Ascending aorta (tissue), 2 donors: ENCODE measurements at regions not wholly inside any gene's neighbourhood (a gene's known extent, or its start where the extent isn't known, plus 50 kb on each side); places are given as distances from the start of the nearest gene placed in this dataset.
"Not testable (repeated sequence)": the region's sequence is repeated elsewhere in the genome, so short reads cannot be mapped to it uniquely, and the experiment has no call there.

Experiments
- DNase-seq, 2 donors: peaks; one replicate each; pipeline ENCODE4 v3.0.0-alpha.2; 2019; ENCODE audit warnings: low spot score in 2 of 2
- H3K27ac ChIP-seq, 2 donors: fragments of 200-600 bp; sonication (generic); one replicate each; pipeline ENCODE4 v1.5.1; 2016 to 2017; ENCODE audit warnings: mild to moderate bottlenecking in 1 of 2
- H3K27me3 ChIP-seq: fragments of 200-600 bp; sonication (generic); one replicate; pipeline ENCODE4 v1.5.1; 2017
- H3K36me3 ChIP-seq, 2 donors: fragments of 200-600 bp; sonication (generic); one replicate each; pipeline ENCODE4 v1.5.1; 2016
- H3K4me1 ChIP-seq, 2 donors: fragments of 200-600 bp; sonication (generic); one replicate each; pipeline ENCODE4 v1.5.1; 2016 to 2017; ENCODE audit warnings: mild to moderate bottlenecking in 1 of 2
- H3K4me3 ChIP-seq, 2 donors: fragments of 200-600 bp; sonication (generic); one replicate each; pipeline ENCODE4 v1.5.1; 2016 to 2017; ENCODE audit warnings: mild to moderate bottlenecking in 1 of 2
- H3K9me3 ChIP-seq, 2 donors: fragments of 200-600 bp; sonication (generic); one replicate each; pipeline ENCODE4 v1.5.1; 2016
- intact Hi-C: fragments of 100-400 bp; cut with DNase I; formaldehyde crosslinking; loops from one replicate; pipeline ENCODE4 v1.15.1; 2023
- TF ChIP-seq, protein P1 (sequence below), 3 experiments: fragments of 200-600 bp in 2 of 3; fragments of 450-650 bp in 1 of 3; sonication (generic) in 2 of 3; IDR thresholded peaks; one replicate each; pipeline ENCODE4 v1.5.1; 2016 to 2019; ENCODE audit warnings: antibody characterized with exemption in 3 of 3, mild to moderate bottlenecking in 1 of 3, moderate library complexity in 1 of 3

DNA sequence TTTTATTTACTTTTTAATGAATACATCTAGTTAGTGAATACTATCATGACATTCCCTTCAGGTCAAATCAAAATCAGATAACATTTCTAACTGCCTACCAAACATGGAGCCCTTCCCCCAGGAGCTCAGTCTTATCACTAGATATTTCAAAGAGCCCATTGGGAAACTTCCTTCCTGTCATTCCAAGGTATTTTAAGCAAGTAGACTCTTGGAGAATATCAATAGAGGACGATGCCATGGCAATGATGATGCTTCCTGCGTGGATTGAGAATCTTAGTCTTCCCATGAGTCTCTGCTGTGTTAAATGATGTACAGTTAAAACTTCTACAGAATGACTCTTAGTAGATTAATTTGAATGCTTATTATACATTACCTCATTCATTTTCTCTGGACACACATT, 384.9 kb downstream of the CENPW start:
- TF ChIP-seq, protein P1, sequence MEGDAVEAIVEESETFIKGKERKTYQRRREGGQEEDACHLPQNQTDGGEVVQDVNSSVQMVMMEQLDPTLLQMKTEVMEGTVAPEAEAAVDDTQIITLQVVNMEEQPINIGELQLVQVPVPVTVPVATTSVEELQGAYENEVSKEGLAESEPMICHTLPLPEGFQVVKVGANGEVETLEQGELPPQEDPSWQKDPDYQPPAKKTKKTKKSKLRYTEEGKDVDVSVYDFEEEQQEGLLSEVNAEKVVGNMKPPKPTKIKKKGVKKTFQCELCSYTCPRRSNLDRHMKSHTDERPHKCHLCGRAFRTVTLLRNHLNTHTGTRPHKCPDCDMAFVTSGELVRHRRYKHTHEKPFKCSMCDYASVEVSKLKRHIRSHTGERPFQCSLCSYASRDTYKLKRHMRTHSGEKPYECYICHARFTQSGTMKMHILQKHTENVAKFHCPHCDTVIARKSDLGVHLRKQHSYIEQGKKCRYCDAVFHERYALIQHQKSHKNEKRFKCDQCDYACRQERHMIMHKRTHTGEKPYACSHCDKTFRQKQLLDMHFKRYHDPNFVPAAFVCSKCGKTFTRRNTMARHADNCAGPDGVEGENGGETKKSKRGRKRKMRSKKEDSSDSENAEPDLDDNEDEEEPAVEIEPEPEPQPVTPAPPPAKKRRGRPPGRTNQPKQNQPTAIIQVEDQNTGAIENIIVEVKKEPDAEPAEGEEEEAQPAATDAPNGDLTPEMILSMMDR (IDR thresholded peaks at IDR 0.05): no peak
- H3K4me3 ChIP-seq: no peak overlapping the region
- no peak overlapping the region for H3K27ac ChIP-seq
- peaks cover 0 to 6% of the 10 kb centered on the region in 2 donors for H3K9me3 ChIP-seq
- intact Hi-C loops: no loop called here
- no peaks in the 10 kb centered on the region for H3K36me3 ChIP-seq
- H3K27me3 ChIP-seq: no peaks in the 10 kb centered on the region
- no peaks in the 10 kb centered on the region for H3K4me1 ChIP-seq
- no peak for DNase-seq

DNA sequence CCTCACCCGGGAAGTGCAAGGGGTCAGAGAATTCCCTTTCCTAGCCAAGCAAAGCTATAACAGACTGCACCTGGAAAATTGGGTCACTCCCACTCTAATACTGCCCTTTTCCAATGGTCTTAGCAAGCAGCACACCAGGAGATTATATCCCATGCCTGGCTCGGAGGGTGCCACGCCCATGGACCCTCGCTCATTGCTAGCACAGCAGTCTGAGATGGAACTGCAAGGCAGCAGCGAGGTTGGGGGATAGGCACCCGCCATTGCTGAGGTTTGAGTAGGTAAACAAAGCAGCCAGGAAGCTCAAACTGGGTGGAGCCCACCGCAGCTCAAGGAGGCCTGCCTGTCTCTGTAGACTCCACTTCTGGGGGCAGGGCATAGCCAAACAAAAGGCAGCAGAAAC, 386.5 kb downstream of the CENPW start:
- H3K27me3 ChIP-seq, H3K9me3 ChIP-seq, H3K36me3 ChIP-seq, H3K4me3 ChIP-seq, H3K4me1 ChIP-seq, DNase-seq, H3K27ac ChIP-seq, intact Hi-C loops: not testable (repeated sequence)

DNA sequence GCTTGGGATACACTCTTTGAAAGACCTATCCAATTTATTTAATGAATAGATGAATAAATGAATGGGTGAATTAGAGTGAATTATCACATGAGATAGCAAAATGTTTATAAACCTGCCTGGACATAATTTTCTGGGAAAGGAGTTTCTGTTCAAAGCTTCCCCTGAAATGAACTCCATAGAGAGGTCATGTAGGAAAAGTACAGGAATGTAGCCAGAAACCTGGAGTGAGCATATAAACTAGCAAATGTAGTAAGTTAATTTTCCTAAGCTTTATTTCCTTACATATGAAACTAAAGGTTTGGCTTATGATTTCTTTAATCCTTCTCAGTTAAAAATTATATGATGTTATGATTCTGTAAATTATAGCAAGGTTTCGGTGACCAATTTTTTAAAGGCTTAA, 380.3 kb upstream of the RSPO3 start:
- intact Hi-C loops: no loop called here
- Histone ChIP-seq H3K4me3 (no peak overlapping the region), H3K36me3 (no peaks in the 10 kb centered on the region), H3K9me3 (no peaks in the 10 kb centered on the region), H3K4me1 (no peaks in the 10 kb centered on the region), H3K27ac (no peak overlapping the region), H3K27me3 (no peaks in the 10 kb centered on the region)
- DNase-seq: no peak
- TF ChIP-seq, protein P1 (IDR thresholded peaks at IDR 0.05): no peak

DNA sequence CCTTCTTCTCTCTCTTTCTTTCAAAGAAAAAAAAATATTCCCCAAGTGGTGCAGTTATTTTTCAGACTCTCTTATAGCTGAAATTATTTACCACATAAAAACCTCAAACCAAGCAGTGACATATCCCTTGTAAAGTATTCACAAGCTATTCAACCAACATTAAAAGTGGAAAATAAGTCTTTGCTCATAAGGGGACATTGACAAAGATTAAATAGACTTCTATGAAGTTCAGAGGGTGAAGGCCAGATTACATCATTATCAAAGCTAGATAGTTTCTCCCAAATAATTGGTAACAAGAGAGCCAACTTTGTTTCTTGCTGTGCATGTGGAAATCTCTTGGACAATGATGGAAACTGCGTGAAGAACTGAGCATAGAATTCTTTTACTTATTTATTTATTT, 379.8 kb upstream of the RSPO3 start:
- Histone ChIP-seq H3K27me3 (no peaks in the 10 kb centered on the region), H3K27ac (no peak overlapping the region), H3K36me3 (no peaks in the 10 kb centered on the region), H3K4me3 (no peak overlapping the region), H3K4me1 (no peaks in the 10 kb centered on the region), H3K9me3 (no peaks in the 10 kb centered on the region)
- intact Hi-C loops: no loop called here
- TF ChIP-seq, protein P1 (IDR thresholded peaks at IDR 0.05): no peak
- no peak for DNase-seq

- H3K27me3 ChIP-seq: no peaks in the 10 kb centered on the region
- intact Hi-C loops: no loop called here
- no peaks in the 10 kb centered on the region for H3K4me1 ChIP-seq
- H3K27ac ChIP-seq: no peak overlapping the region
- no peaks in the 10 kb centered on the region for H3K36me3 ChIP-seq
- no peak for DNase-seq
- no peak overlapping the region for H3K4me3 ChIP-seq
- TF ChIP-seq, protein P1 (IDR thresholded peaks at IDR 0.05): no peak
- H3K9me3 ChIP-seq: no peaks in the 10 kb centered on the region
These were observed 375.4 kb upstream of the RSPO3 start for GRCh38 chr6:126743076-126743475.

GRCh38 chr6:126747728-126748540, 370.5 kb upstream of the RSPO3 start:
- intact Hi-C loops: no loop called here
- TF ChIP-seq, protein P1 (IDR thresholded peaks at IDR 0.05): no peak
- H3K4me1 ChIP-seq: no peaks in the 10 kb centered on the region
- no peak for DNase-seq
- no peaks in the 10 kb centered on the region for H3K36me3 ChIP-seq
- H3K27me3 ChIP-seq: no peaks in the 10 kb centered on the region
- H3K9me3 ChIP-seq: peaks cover 0 to 3% of the 10 kb centered on the region in 2 donors
- H3K27ac ChIP-seq: no peak overlapping the region
- H3K4me3 ChIP-seq: no peak overlapping the region
